GM19455 (cell line): ENCODE measurements at regions not wholly inside any gene's neighbourhood (a gene's known extent, or its start where the extent isn't known, plus 50 kb on each side); places are given as distances from the start of the nearest gene placed in this dataset.
"Not testable (repeated sequence)": the region's sequence is repeated elsewhere in the genome, so short reads cannot be mapped to it uniquely, and the experiment has no call there.

Source experiments
- ATAC-seq: cut with Tn5 transposase; IDR thresholded peaks from one replicate; pipeline ENCODE4 v1.9.1; 2021; ENCODE audit not compliant: unreplicated experiment

GRCh38 chr14:87020106-87020505 lies 972.9 kb downstream of the GALC start:
- not testable (repeated sequence) for ATAC-seq

GRCh38 chr14:87018294-87018693 lies 974.7 kb downstream of the GALC start:
- no peak for ATAC-seq

- no peak for ATAC-seq
Measured at GRCh38 chr14:87017335-87017734, 975.6 kb downstream of the GALC start.

- no peak for ATAC-seq
Measured at GRCh38 chr14:87014856-87015255, 978.1 kb downstream of the GALC start.

- ATAC-seq, result no peak
Measured at GRCh38 chr14:87013583-87013982, 979.4 kb downstream of the GALC start.

GRCh38 chr14:87008965-87009364 lies 984.0 kb downstream of the GALC start:
- ATAC-seq, result no peak

- ATAC-seq, result no peak
Measured at GRCh38 chr14:87005280-87005679, 987.7 kb downstream of the GALC start.

GRCh38 chr14:87002776-87003175 lies 990.2 kb downstream of the GALC start:
- no peak for ATAC-seq

GRCh38 chr14:87001333-87001732 lies 991.6 kb downstream of the GALC start:
- ATAC-seq, result no peak

GRCh38 chr14:87000081-87000480 lies 992.9 kb downstream of the GALC start:
- ATAC-seq, result no peak

- no peak for ATAC-seq
Measured at GRCh38 chr14:86999036-86999435, 993.9 kb downstream of the GALC start.

GRCh38 chr14:86997271-86997670 lies 995.7 kb downstream of the GALC start:
- no peak for ATAC-seq

GRCh38 chr14:86990396-86990795 lies 1002.6 kb downstream of the GALC start:
- ATAC-seq, result no peak

GRCh38 chr14:86989285-86989684 lies 1003.7 kb downstream of the GALC start:
- ATAC-seq, result no peak

GRCh38 chr14:86987966-86988365 lies 1005.0 kb downstream of the GALC start:
- ATAC-seq, result no peak

- ATAC-seq, result no peak
Measured at GRCh38 chr14:86973177-86973576, 1019.8 kb downstream of the GALC start.

- no peak for ATAC-seq
Measured at GRCh38 chr14:86971292-86971691, 1021.7 kb downstream of the GALC start.

GRCh38 chr14:86961106-86961716 lies 1031.8 kb downstream of the GALC start:
- no peak for ATAC-seq

GRCh38 chr14:86955771-86956354 lies 1037.1 kb downstream of the GALC start:
- ATAC-seq, result no peak

GRCh38 chr14:86954623-86955022 lies 1038.4 kb downstream of the GALC start:
- ATAC-seq, result no peak

GRCh38 chr14:86946446-86946845 lies 1046.5 kb downstream of the GALC start:
- ATAC-seq, result no peak

- ATAC-seq, result no peak
Measured at GRCh38 chr14:86944434-86944833, 1048.5 kb downstream of the GALC start.
